Left ventricle myocardium inferior (tissue), 1 donor: ENCODE measurements at regions not wholly inside any gene's neighbourhood (a gene's known extent, or its start where the extent isn't known, plus 50 kb on each side); places are given as distances from the start of the nearest gene placed in this dataset.
A peak's percentile ranks its signal among the peaks of the same experiment; 100 is the strongest.
"Not testable (repeated sequence)": the region's sequence is repeated elsewhere in the genome, so short reads cannot be mapped to it uniquely, and the experiment has no call there.

Experiments used
- DNase-seq: peaks from one replicate; pipeline ENCODE4 v3.0.0-alpha.2; 2020
- H3K27ac ChIP-seq: fragments of 200-600 bp; replicated peaks from 2 replicates; pipeline ENCODE4 v1.8.0; 2021
- H3K27me3 ChIP-seq: fragments of 200-600 bp; 2 replicates; pipeline ENCODE4 v1.8.0; 2021; ENCODE audit warnings: low read depth
- H3K36me3 ChIP-seq: fragments of 200-600 bp; 2 replicates; pipeline ENCODE4 v1.8.0; 2021
- H3K4me1 ChIP-seq: fragments of 200-600 bp; 2 replicates; pipeline ENCODE4 v1.8.0; 2021
- H3K4me3 ChIP-seq: fragments of 200-600 bp; 2 replicates; pipeline ENCODE4 v1.8.0; 2021; ENCODE audit warnings: mild to moderate bottlenecking, moderate library complexity
- H3K9me3 ChIP-seq: fragments of 200-600 bp; replicated peaks from 2 replicates; pipeline ENCODE4 v1.8.0; 2021
- intact Hi-C: fragments of 100-400 bp; cut with micrococcal nuclease; formaldehyde crosslinking; loops from one replicate; pipeline ENCODE4 v1.11.0; 2022
- donor health status: DM: no; HTN: yes; CAD: no; lungs with severe emphysema.

- DNase-seq, H3K27ac ChIP-seq, H3K4me1 ChIP-seq, H3K4me3 ChIP-seq, H3K9me3 ChIP-seq, H3K27me3 ChIP-seq, H3K36me3 ChIP-seq, intact Hi-C loops: not testable (repeated sequence)
These were observed 1599.2 kb downstream of the RPIA start for GRCh38 chr2:90290701-90291100.

- DNase-seq, H3K4me1 ChIP-seq, H3K27ac ChIP-seq, H3K27me3 ChIP-seq, H3K9me3 ChIP-seq, H3K36me3 ChIP-seq, H3K4me3 ChIP-seq, intact Hi-C loops: not testable (repeated sequence)
These were observed 1599.9 kb downstream of the RPIA start for GRCh38 chr2:90291168-90291883.

GRCh38 chr2:90291934-90292333 lies 1600.5 kb downstream of the RPIA start:
- H3K4me1 ChIP-seq, intact Hi-C loops: not testable (repeated sequence)

GRCh38 chr2:90292451-90292850 lies 1601.0 kb downstream of the RPIA start:
- H3K4me1 ChIP-seq, DNase-seq, H3K4me3 ChIP-seq, H3K9me3 ChIP-seq, H3K27ac ChIP-seq, H3K27me3 ChIP-seq, intact Hi-C loops, H3K36me3 ChIP-seq: not testable (repeated sequence)

More at GRCh38 chr2:90291934-90292333, 1600.5 kb downstream of the RPIA start:
- not testable (repeated sequence) for H3K27me3 ChIP-seq, H3K4me3 ChIP-seq, H3K36me3 ChIP-seq, H3K9me3 ChIP-seq, H3K27ac ChIP-seq, DNase-seq

GRCh38 chr2:90293224-90293623 lies 1601.8 kb downstream of the RPIA start:
- H3K27me3 ChIP-seq, H3K4me1 ChIP-seq, DNase-seq, H3K36me3 ChIP-seq, intact Hi-C loops, H3K9me3 ChIP-seq, H3K4me3 ChIP-seq, H3K27ac ChIP-seq: not testable (repeated sequence)

GRCh38 chr2:90293806-90294205 lies 1602.3 kb downstream of the RPIA start:
- H3K9me3 ChIP-seq, intact Hi-C loops, H3K4me1 ChIP-seq, H3K36me3 ChIP-seq, H3K4me3 ChIP-seq, H3K27ac ChIP-seq, H3K27me3 ChIP-seq, DNase-seq: not testable (repeated sequence)

- DNase-seq, H3K4me1 ChIP-seq, H3K27ac ChIP-seq, H3K27me3 ChIP-seq, H3K4me3 ChIP-seq, H3K36me3 ChIP-seq, H3K9me3 ChIP-seq, intact Hi-C loops: not testable (repeated sequence)
These were observed 1603.7 kb downstream of the RPIA start for GRCh38 chr2:90295036-90295750.

GRCh38 chr2:90296484-90296777 lies 1605.0 kb downstream of the RPIA start:
- H3K4me1 ChIP-seq, H3K9me3 ChIP-seq, intact Hi-C loops, DNase-seq, H3K36me3 ChIP-seq, H3K27ac ChIP-seq, H3K4me3 ChIP-seq, H3K27me3 ChIP-seq: not testable (repeated sequence)

- H3K27ac ChIP-seq, H3K9me3 ChIP-seq, DNase-seq, H3K36me3 ChIP-seq, H3K27me3 ChIP-seq, intact Hi-C loops, H3K4me3 ChIP-seq, H3K4me1 ChIP-seq: not testable (repeated sequence)
These were observed 1606.2 kb downstream of the RPIA start for GRCh38 chr2:90297701-90298100.

GRCh38 chr2:90298126-90298755 lies 1606.8 kb downstream of the RPIA start:
- intact Hi-C loops, H3K27me3 ChIP-seq, DNase-seq, H3K36me3 ChIP-seq, H3K27ac ChIP-seq, H3K4me1 ChIP-seq, H3K4me3 ChIP-seq, H3K9me3 ChIP-seq: not testable (repeated sequence)

- H3K9me3 ChIP-seq, intact Hi-C loops, DNase-seq, H3K27ac ChIP-seq, H3K27me3 ChIP-seq, H3K4me1 ChIP-seq, H3K4me3 ChIP-seq, H3K36me3 ChIP-seq: not testable (repeated sequence)
These were observed 1607.5 kb downstream of the RPIA start for GRCh38 chr2:90298983-90299382.

- DNase-seq, intact Hi-C loops: not testable (repeated sequence)
- peak overlapping the region; percentile 53 for H3K4me3 ChIP-seq
These were observed 1631.5 kb downstream of the RPIA start for GRCh38 chr2:90322982-90323381.

GRCh38 chr2:90323612-90324558 lies 1632.4 kb downstream of the RPIA start:
- H3K27ac ChIP-seq, H3K9me3 ChIP-seq, DNase-seq, intact Hi-C loops, H3K36me3 ChIP-seq, H3K27me3 ChIP-seq, H3K4me1 ChIP-seq: not testable (repeated sequence)
- peak overlapping the region; percentile 53 for H3K4me3 ChIP-seq

More at GRCh38 chr2:90322982-90323381, 1631.5 kb downstream of the RPIA start:
- not testable (repeated sequence) for H3K27me3 ChIP-seq, H3K9me3 ChIP-seq, H3K4me1 ChIP-seq, H3K36me3 ChIP-seq, H3K27ac ChIP-seq
